HuH-7.5 (cell line): ENCODE measurements at regions not wholly inside any gene's neighbourhood (a gene's known extent, or its start where the extent isn't known, plus 50 kb on each side); places are given as distances from the start of the nearest gene placed in this dataset.

Source experiments
- DNase-seq: peaks from one replicate; pipeline ENCODE4 v3.0.0; 2011; ENCODE audit warnings: low spot score

- no peak for DNase-seq
These were observed 136.1 kb upstream of the LGALSL start for GRCh38 chr2:64317707-64318475.

DNA sequence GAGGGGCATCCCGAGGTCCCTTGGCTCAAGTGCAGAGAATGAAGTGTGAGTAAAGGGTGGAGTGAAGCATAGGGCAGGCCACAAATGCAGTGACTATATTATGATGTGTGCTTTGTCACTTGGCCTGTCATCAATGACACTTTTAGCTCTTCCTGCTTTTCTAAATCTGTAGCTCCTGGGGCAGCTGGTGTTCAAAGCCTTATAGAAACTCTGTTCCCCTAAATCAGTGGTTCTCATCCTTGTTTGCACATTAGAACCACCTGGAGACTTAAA is 135.6 kb upstream of the LGALSL start:
- DNase-seq = no peak

GRCh38 chr2:64319896-64320295 is 134.1 kb upstream of the LGALSL start:
- DNase-seq = no peak

GRCh38 chr2:64322433-64322832 is 131.5 kb upstream of the LGALSL start:
- DNase-seq = no peak

DNA sequence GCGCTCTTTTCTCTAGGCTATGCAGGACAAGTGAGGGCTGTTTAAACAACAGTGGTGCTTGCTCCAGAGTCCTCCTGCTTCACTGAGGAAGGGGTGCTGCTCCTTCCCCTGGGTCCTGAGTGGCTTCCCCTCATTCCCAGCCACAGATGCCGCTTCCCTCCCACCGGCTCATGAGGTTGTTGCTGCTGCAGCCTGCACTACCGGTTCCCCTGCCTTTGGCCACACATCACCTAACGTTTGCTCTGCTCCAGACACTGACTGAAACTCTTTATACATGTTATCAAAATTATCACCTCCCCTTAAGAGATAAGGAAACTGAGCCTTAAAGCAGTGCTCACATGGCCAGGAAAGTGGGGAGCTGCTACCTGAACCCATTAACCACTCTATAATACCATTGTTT is 130.8 kb upstream of the LGALSL start:
- no peak for DNase-seq

- no peak for DNase-seq
These were observed 129.1 kb upstream of the LGALSL start for GRCh38 chr2:64324746-64325410.

DNA sequence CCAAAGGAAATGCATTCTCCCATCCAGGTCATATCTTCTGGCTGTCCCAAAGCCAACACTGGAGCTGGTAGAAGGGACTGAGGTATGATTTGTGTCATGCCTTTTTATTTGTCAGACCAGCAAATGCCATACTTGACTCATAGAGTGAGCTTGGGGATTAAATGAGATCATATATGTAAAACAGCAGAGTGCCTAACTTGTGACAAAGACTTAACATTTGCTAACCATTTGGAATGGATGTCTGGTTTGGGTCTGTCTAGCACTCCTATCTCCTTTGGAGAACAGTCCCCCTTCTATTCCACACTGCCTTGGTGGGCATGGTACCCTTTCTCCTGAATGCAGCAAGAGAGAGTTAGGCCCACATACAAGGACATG is 128.5 kb upstream of the LGALSL start:
- no peak for DNase-seq

DNA sequence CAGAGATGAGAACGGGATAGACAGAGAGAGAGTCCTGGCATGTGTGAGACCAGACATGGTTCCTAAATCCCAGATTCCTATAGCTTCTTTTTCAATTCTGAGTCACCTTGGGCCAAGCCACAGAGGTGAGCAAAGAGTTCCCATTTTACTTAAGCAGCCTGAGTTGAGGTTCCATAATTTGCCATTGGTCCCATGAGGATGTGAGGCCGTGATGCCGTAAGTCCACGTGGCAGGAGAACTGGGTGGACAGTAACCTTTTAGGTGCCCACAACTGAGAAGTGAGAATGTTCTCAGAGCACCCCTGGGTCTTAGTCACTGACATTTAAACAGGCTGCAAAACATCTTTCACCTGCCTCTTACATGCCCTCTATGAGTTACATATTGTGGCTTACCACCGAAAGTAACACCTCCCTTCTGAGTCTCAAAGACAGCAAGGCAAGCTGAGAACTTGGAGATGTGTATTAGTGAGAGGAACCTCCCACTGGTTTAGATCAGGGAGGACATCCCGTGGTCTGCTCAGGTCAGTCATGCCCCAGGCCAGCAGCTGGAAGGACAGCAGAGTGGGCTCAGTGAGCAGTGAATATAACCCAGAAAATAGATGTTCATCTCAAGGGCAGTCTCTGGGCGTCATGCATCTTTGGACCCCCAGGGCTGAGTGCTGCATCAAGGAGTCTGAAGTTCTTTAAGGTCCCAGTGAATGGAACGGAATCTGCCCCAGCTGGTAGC is 127.9 kb upstream of the LGALSL start:
- no peak for DNase-seq

- no peak for DNase-seq
These were observed 127.3 kb upstream of the LGALSL start for GRCh38 chr2:64326578-64327050.

GRCh38 chr2:64327129-64327509 is 126.8 kb upstream of the LGALSL start:
- DNase-seq = no peak

DNA sequence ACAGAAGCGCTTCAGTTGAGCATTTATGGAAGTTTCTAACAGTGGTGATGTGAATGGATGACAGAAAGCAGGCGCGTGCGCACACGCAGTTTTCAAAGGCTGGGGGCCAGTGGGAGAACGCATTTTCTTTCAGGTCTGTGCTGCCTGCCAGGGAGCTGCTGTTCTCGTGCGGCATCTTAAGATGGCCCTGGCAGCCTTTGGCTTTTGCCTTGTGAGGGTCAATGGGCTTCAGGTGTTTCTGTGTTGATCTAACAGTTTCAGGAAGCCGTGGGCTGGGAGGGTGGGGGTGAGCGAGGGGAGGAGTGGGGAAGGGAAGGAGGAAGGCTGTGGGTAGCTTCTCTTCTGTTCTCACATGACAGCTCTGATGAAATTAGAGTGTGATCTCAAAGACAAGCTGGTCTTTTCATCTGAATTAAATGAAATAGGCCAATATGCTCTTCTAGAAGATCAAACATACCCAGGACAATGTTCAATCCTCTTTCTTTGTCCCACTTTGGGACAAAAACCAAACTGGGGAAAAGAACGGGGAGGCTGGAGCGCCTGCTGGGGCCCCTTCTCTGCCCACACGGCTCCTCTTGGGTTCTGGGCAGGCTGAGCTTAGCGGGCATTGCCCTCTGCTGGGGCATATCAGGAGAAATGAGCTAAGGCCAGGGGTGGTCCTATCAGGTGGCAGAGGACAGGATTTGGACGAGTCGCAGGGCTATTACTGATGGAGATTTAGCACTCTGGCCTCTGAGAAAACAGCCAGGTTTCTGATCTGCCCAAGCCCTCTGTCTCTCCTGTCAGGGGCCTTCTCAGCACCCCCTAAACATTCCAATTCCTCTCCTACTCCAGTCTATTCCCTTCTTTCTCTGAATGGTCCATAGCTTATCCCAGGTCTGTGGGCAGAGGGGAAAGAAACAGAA is 126.2 kb upstream of the LGALSL start:
- no peak for DNase-seq

DNA sequence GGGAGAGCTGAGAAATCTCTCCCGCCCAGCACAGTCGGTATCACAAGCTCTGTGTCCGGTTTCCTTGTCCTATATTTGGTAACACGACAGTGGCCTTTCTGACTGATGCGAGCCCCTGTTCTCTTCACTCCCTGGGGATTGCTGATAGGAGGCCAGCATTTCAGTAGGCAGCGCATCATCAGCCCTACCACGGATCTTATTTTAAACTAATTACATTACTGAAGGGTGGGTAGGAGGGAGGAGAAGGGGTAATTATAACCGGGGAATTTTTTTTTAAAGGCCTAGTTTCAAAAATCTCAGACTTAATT is 125.6 kb upstream of the LGALSL start:
- DNase-seq = no peak

GRCh38 chr2:64328756-64329155 is 125.2 kb upstream of the LGALSL start:
- DNase-seq = no peak

DNA sequence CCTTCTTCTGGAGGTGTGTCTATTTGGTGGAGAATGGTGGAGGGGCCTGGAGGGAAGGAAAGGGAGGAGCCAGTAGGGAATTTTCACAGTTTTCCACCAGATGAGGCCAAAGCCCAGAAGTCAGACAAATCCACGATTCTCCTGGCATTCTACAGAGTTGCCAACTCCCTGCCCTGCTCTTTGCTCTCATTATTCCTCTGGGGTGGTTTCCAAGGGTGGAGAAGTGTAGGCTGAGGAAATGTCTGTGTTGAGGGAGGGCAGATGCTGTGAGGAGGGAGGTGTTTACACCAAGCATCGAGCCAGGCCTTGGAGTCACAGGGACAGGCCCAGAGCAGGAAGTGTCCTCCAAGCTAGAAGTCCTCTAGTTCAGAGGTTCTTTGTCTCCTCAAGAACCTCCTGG is 124.1 kb upstream of the LGALSL start:
- no peak for DNase-seq

DNA sequence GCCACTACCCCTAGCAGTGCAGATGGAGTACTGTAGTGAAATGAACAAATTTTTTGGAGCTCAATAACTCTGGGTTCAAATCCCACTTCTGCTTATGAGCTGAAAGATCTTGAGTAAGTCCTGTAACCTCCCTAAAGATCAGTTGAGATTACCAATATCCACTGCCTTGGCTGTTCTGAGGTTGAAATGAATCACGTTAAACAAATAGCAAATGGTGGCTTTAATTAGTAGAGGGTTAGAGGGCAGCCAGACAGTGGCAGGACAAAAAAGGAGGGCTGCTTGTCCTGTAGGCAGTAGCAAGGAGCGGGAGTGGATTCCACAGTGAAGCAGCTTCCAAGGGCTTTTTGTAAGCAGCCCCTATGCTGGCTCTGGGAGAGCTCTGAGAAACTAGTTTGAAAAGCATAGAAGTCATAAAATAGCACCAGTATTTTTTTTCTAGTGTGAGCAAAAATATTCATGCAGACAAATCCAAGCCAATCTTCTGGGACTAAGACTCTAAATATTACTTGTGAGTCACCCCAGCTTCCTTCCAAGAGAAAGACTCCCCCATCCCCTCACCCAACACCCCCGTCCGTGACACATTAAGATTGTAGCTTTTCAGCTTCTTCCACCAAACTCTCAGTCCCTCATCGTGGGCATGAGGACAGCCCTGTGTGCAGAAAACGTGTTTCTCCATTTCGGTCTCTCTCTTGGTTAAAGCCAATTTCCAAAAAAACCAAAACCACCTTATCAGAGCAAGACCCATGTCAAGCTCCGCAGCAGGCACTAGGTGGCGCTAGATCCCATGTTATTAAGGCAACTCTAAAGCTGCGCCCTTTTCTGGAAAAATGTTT is 123.5 kb upstream of the LGALSL start:
- DNase-seq = no peak

DNA sequence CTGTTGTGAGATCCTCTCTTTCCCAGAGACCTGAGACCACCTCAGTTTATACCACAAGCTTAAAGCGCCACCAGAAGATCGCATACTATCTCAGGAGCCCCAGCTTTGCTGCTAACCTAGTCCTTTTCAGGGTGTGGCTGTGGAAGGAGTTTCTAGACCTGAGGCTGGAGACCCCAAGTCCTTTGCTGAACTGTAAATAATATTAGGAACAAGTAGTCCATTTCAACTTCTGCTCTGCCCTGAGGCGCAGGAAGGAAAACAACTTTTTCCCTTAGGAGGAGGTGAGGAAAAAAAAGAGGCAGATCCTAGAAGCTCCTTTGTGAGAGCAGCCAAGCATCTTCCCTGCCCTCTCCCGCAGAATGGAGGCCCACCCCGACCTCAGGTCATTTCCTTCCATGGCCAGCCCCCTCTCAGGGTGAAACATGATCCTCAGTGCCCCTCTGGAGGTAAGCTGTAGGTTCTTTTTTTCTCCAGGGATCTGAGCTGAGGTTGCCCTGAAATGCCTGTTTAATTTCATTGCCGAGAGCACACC is 122.8 kb upstream of the LGALSL start:
- no peak for DNase-seq

DNA sequence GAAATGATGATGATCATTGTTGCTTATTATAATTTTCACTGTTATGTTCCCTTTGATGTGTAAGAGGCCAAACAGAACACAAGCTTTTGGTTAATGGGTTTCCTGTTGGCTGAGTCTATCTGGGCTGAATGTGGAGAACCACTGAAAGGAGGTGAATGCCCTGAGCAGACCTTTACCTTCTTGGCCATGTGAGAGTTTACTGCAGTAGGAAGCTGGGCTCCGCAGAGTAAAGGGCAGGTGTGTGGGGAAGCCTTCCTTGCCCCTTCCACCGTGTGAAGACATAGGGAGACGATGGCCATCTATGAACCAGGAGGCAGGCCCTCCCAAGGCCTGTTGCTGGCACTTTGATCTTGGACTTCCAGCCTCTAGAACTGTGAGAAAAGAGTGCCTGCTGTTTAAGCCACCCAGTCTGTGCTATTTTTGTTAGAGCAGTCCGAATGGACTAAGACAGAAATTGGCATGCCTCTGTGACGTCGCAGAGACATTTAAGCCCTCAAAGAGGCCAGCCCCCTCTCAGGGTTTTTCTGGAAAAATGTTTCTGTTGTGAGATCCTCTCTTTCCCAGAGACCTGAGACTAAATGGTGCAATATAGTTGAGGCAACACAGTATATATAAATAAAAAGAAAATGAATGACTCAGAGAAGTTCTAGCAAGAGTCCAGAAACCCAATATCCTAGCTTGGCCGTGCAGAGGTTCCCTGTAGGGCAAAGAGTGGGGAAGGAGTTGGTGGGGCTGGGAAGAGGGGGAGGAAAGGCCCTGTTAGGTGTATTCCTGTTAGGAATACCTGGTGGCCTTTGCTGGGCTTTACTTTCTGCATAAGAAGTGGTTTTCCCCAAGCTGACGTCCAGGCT is 121.9 kb upstream of the LGALSL start:
- DNase-seq = no peak

DNA sequence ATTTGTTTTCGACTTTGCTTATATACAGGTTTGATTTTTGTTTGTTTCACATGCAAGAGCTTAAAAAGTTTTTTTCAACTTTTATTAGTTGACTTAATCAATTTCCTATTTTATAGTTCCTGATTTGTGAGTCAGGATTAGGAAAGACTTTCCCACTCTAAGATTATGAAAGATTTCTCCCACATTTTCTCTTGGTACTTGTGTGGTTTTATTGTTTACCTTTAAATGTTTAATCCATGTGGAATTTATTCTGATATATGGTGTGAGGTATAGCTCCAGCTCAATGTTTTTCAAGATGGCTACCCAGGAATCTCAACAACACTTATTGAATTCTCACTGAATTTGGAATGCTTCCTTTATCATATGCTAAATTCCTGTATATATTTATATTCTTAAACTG is 117.8 kb upstream of the LGALSL start:
- DNase-seq = no peak

GRCh38 chr2:64337314-64337713 is 116.6 kb upstream of the LGALSL start:
- no peak for DNase-seq

DNA sequence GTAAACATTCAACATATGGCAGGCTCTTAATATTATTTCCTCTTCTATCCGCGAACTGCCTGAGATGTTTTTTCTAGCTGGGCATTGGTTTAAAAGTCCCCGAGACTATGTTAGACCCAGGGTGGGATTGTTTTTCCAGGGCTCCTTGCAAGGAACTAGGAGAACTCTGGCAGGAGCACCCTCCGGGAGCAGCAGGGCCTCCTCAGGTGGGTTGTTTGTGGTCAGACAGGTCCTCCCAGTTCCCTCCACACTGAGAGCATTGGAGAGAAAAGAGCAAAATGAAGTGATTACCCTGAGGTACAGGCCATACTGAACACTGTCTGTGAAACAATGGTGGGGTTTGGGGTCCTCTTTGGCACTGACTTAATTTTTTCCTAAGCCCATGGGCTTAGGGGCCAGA is 115.9 kb upstream of the LGALSL start:
- no peak for DNase-seq
